NCI-H345 (cell line): ENCODE measurements at regions not wholly inside any gene's neighbourhood (a gene's known extent, or its start where the extent isn't known, plus 50 kb on each side); places are given as distances from the start of the nearest gene placed in this dataset.
"Not testable (repeated sequence)": the region's sequence is repeated elsewhere in the genome, so short reads cannot be mapped to it uniquely, and the experiment has no call there.

ENCODE experiments used
- DNase-seq: peaks from one replicate; lab custom pipeline; 2025; lab: John Stamatoyannopoulos, UW

DNA sequence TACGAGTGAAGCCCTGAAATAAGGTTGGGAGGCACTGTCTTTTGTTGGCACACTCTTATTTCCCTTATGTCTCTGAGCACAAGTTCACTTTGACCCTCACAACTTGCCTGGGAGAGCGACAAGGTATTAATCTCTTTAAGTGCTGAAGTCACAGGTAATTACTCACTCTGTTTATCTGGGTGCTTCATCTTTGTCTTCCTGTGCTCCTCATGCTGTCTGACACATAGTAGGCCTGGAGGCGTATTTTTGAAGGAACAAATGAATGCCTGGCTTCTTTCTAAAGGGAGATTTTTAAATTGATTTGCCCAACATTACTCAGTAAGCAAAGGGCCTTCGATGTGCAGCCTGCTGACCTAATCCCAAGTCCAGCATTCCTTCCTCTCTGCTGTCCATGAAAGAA, 507.1 kb upstream of the TNP1 start:
- peak; percentile 53 for DNase-seq

DNA sequence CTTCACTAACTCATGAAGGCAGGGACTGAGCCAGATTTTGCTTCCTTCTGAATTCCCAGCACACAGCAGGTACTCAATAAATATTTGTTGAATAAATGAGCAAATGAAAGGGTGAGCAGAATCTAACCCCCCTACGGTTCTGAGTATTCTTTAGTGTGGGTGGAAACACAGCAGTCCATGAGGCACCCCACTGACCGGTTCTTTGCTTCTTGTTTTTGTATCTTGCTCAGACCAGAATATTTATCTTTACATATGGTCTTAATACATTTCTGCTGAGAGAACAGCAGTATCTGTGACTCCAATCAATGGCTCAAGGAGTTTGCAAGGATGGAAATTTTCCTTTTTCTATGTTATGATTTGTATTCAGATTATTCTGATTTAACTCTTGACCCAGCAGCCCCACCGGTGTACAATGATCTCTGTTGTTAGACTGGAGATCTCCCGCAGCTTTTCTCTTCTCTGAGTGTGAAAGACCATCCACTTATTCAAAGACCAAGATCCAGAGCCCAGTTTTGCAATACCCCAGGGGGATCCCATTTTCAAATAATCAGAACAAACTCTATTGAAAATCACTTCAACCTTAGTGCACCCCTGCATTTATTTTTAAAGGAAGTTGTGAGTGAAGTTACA, 506.5 kb upstream of the TNP1 start:
- DNase-seq, result peak; percentile 81

DNA sequence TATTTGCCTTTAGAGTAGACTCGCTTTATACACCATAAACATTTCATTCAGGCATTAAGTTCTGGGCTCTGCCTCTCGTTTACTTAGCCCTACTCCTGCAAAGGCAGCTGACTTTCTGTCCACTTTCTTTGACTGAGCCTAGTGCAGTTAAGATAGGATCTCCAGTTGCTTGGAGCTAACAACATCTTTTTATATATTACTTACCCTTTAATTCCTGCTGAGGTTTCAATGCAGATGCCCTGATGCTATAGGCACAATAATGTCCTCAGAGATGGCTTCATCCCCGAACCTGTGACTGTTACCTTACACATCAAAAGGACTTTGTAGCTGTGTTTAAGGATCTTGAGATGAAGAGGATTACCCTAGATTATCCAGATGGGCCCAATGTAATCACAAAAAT, 505.8 kb upstream of the TNP1 start:
- DNase-seq, result no peak

DNA sequence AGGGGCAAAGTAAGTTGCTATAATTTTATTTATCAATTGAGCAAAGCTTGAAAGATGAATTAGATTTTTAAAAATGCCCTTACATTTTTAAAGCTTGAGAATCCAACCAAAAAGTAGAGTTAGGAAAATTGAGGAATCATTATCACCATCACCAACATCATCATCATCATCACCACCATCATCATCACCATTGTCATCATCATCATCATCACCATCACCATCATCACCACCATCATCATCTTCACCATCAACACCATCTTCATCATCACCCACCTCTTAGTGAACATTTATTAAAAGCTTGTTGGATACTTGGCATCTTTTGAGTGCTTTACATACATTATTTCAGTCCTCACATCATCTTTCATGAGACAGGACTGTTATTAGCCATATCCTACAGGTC, 504.4 kb upstream of the TNP1 start:
- no peak for DNase-seq

DNA sequence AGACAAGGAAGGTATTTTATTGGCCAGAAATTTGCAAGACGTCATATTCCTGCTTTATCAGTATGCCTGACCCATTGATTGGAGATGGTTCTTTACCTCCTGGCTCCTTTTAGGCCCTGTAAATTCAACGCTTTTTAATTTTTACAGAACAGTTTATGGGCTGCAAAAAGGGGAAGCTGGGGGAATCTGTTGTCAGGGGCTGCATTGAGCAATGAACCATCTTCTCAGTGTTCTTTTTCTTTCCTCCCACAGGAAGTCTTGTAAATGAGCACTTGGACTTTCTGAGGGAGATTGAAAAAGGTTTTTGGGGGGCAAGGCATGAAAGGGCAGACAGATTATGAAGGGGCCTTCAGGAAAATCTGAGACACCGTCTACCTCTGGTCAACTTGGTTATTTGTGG, 503.6 kb upstream of the TNP1 start:
- DNase-seq, result no peak

DNA sequence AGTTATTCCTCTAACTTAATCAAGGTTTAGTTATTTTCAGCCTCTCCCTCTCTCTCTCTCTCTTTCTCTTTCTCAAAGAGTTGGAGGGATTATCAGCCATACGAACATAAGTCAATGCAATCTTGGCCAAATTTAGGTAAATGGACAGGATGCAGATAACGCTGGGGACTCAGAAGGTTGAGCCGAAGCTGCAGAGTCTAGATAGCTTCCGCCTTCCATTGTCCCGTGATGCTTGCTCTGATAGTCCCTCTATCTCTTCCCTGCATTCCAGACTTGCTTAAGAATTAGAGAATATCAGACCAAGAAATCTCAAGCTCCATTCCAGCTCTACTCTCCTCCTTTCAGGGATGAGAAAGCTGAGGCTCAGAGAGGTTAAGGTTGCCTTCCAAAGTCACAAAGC, 502.8 kb upstream of the TNP1 start:
- no peak for DNase-seq

DNA sequence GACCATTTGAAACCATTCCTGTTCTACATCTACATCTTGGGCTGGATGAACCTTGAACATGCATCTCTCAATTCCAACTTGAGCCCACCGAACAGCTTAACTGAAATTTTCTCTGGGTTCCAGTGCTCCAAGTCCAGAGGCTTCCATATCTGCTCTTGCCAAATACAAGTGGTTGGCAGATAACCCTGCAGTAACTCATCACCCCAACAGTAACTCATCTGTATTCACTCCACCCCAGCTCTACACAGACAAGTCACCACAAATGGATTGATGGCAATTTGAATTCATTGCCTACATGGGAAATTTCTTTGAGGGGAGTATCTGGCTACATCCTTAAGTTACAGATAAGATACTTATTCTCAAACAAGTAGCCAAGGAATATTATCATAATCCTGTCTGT, 502.4 kb upstream of the TNP1 start:
- DNase-seq, result no peak

DNA sequence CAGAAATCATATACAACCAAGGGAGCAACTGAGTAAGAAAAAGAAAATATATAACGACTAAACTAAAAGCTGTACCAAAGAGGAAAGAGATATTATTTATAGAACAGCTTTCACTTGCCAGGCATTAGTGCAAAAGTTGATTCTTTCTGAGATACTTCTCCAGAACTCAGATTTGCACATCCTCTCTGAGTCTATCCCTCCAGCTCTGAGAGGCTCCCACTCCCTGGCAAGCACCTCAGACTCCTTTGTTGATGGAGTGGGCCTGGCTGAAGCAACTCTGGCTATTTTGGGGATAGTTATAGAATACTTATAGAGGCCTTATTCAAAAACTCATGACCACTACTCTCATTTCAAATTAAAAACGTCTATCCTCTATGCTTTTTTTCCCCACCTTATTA, 501.6 kb upstream of the TNP1 start:
- DNase-seq, result no peak

DNA sequence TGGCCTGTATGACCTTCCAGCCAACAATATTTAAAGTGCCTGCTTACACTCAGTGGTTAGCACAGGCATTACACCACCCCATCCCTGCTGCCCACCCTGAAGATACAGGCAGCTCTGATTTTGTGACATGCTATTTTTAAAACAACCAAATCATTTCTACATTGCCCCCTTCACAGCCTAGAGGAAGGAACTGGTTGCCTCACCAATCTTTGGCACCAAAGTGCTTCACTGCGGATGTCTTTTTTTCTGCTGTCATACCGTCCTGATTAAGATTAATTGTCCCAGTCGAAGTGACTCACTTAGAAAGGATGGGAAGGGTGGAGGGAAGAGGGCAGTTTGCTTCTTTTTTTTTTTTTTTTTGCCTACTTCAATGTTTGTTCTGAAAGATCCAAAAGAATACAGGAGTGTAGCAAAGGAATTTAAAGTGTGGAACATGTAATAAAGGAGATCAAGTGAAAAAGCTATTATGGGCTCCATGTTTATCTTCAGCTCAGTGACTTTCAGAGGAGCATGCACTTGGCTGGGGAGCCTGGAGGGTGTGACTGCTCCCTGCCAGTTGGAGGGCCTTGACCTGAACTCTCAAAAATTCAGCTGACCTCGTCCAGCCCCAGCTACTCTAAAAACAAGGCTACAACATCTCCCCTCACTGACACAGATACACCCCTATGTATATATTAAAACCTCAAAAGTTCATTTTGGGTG, 501.1 kb upstream of the TNP1 start:
- no peak for DNase-seq

DNA sequence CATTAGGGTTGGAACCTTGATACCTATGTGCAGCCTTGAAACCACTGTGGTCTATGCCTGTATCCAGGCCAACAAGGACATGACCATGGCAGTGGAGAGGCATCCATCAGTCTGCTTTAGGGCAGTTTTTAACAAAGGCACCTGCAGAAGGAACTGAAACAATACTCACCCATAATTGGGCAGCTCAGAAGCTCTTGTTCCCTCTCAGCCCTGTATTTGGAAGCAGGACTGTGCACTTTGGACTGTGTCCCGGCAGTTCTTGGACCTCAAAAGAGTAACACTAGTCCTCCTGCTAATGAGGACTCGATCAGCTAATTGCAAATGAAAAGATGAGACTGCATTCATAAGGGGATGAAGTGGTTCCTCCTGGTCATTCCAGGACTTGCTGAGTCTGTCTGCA, 500.2 kb upstream of the TNP1 start:
- no peak for DNase-seq

DNA sequence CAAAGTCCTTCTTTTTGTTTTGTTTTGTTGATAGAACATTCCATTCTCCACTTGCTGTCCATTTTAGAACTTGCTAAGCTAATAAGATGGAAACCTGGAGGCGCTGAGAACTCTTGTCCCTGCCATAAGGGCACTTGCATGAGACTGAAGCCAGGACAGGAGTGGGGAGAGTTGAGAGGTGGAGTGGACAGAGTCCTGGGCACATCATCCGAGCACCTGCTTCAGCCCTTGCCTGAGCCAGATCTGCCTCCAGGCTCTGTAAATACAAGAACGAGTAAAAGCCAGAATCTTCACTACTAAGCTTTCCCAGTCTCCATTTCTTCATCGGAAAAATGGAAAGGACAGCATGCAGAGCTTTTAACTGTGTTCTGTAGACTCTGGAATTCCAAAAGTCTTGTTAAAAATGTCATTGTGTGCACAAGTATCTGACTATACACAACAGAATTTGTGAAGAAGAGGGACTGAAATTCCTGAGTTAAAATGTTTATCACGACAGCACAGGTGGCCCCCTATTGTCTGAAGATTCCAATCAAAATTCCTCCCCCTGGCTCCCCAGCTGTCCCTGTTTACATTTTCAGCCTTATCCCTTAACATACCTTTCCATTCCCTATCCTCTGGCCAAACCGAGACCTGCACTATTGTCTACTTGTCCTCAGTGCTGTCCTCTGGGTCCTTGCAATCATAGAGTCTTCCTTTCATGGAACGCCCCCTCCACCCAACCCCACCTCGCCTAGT, 498.2 kb upstream of the TNP1 start:
- DNase-seq, result no peak

DNA sequence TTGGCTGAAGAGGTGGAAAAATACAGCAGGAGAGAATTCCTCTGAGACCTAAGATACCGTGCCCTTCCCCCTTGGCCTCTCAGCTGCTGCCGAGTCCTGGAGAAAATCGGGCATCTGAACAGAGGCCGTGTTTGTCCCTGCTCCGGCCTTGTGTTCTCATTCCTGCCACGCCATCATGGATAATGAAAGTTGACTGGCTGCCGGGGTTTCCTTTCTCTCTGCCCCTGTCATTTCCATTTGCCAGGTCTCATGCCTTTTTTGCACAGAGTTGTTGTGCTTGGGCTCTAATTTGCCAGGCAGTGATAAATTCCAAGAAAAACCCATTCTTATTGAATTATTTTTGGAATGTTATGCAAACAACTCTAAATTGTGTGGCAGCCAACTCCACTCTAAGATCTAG, 496.9 kb upstream of the TNP1 start:
- no peak for DNase-seq

DNA sequence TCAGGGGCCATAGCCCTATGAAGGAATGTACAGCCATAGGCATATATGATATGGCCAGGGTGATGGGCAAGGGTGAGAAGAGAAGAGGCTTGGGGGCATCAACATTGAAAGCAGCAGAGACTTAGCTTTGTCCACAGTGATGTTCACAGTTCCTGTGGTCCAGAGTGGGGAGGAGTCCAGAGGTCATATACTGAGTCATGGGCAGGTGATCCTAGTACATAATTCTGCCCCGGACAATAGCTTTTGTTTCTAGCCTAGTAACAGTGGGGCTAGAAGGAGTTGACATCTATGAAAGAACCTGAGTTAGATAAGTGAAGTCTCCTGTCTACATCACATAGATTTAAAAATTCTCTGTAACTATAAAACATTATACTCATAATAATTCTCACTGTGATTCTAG, 496.3 kb upstream of the TNP1 start:
- DNase-seq, result no peak

DNA sequence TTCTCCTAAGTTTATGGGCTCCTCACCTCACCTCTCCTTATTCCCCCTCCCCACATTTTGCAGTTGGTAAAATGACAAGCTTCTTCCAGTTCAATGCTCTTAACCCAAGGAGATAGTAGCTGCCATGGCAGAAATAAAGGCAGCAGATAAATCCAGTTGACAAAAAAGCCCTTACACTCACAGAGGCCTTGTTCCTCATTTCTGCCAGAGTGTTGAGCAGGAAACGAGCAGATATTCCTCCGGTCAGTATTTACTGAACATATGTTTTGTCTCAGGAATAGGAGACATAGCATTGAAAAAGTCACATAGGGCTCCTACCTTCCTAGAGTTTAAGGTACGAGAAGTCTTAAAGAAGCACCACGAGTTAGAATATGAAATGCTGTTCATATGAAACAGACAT, 493.7 kb upstream of the TNP1 start:
- no peak for DNase-seq

DNA sequence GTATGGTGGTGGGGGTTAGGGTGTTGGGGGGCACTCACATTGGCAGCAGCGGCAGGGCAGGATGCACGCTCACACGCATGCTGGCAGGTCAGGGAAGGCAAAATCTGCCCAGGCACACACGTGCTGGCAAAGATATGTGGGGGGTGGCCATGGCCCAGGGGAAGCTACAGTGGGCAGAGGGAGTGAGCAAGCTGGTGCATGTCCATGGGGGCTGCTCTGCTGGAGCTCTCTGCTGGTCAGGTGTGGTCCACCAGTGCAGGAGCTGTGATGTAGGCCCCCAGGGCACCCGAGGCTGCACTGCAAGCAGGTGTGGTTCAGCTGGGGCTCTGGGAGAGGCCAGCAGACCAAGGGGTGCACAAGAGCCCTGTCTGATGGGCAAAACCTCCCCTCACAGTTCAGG, 491.5 kb upstream of the TNP1 start:
- DNase-seq, result no peak

DNA sequence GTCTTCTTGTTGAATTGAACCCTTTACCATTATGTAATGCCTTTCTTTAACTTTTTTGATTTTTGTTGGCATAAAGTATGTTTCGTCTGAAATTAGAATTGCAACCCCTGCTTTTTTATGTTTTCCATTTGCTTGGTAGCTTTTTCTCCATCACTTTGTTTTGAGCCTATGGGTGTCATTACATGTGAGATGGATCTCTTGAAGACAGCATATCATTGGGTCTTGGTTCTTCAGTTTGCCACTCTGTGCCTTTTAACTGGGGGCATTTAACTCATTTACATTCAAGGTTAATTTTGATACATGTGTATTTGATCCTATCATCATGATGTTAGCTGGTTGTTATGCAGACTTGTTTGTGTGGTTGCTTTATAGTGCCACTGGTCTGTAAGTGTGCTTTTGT, 489.4 kb upstream of the TNP1 start:
- DNase-seq, result no peak

DNA sequence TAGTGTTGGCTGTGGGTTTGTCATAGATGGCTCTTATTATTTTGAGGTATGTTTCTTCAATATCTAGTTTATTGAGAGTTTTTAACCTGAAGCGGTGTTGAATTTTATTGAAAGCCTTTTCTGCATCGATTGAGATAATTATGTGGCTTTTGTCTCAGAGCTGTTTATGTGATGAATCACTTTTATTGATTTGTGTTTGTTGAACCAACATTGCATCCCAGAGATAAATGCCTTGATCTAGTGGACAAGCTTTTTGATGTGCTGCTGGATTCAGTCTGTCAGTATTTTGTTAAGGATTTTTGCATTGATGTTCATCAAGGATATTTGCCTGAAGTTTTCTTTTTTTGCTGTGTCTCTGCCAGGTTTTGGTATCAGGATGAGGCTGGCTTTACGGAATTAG, 487.8 kb upstream of the TNP1 start:
- not testable (repeated sequence) for DNase-seq

DNA sequence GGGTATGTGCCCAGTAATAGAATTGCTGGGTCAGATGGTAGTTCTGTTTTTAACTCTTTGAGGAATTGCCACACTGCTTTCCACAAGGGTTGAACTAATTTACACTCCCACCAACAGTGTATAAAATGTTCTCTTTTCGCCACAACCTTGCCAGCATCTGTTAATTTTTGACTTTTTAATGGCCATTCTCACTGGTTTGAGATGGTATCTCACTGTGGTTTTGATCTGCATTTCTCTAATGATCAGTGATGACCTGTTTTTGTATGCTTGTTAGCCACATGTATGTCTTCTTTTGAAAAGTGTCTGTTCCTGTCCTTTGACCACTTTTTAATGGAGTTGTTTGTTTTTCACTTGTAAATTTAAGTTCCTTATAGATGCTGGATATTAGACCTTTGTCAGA, 486.2 kb upstream of the TNP1 start:
- not testable (repeated sequence) for DNase-seq

DNA sequence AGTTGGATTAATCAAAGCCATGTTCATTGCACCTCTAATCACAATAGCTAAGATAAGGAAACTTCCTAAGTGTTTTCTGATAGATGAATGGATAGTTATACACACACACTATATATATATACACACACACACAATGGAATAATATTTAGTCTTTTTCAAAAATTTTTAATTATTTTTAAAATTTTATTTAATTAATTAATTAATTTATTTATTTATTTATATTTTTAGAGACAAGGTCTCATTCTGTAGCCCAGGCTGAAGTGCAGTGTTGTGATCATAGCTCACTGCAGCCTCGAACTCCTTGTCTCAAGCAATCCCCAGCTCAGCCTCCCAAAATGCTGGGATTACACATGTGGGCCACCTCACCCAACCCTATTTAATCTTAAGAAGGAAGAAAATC, 481.0 kb upstream of the TNP1 start:
- DNase-seq, result no peak

DNA sequence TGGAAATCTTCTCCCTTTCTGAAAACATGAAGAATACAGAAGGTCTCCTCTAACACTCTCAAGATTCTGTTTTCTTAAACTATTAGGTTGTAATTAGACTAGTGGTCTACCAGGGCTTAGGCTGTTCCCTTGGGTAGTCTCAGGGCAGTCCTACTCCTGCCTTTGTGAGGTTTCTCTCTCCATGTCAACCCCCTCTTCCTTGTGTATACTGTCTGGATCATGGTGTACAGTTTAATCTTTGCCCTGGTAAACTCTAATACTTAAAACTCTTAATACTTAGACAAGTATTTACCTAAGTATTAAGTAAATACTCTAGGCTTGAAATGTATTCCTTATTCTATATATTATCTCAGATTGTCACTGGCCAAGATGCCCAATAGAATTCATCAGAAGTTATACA, 480.3 kb upstream of the TNP1 start:
- no peak for DNase-seq

DNA sequence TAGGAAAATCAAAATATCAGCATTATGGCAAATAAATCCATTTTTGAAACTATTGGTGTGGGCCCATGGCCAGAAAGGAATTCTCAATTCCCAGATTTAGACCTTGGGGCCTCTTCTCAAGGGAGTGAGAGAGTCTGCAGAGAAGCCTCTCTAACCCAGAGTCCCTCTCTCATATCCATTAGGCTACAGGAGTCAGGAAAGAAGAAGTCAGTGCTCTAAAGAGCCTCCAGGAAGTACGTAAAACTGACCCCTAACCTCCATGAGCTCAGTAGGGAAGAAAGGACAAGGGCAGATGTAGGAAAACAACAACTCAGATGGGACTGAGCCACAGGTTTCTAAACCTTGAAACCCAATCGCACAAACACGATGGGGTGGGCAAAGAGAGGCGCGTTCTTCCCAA, 479.9 kb upstream of the TNP1 start:
- no peak for DNase-seq

DNA sequence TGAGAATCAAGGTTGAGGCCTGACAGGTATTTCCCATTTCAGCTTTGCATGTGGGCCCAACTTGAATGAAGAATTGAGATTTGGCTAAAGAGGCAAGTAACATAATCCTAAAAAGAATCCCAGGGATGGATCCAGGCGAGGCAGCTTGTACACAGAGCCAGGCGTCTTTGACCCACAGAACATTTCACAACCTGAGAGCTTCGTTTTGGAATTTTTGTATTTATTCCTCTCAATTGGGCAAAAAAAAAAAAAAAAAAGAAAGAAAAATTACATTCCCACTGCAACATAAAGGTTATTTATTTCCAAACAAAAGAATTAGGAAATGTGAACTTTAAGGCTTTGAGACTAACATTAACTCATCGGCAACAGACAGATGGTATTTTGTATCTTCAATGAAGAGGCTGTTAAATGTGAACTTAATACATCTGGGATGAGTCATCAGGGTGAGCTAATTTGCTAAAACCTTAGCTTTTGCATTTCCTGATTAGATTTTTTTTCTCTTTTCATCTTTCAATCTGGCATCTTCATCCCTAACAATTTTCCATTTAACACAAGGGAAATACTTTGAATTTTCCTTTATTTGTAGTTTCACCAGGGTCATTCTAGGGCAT, 478.5 kb upstream of the TNP1 start:
- DNase-seq, result no peak

DNA sequence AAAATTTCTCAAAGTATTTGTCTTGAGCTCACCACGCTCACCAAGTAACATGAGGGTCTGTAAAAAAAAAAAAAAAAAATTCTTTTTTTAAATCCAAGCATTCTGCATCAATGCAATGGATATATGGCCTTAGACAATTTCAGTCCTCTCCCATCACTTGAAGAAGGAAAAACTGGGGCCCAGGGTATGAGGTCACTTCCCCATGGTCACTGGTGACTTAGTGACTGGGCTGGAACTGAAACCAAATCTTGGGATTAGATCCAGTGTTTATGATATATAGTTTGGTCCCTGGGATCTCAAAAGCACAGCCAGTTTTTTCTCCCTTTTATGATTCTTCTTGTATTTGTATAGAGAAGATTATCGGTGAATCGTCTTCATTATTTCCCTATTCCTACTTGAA, 477.9 kb upstream of the TNP1 start:
- no peak for DNase-seq
